Nephron (organoid): ENCODE measurements at regions not wholly inside any gene's neighbourhood (a gene's known extent, or its start where the extent isn't known, plus 50 kb on each side); places are given as distances from the start of the nearest gene placed in this dataset.

Source experiments
- H3K27ac Mint-ChIP-seq, 3 experiments: 2 replicates each; pipeline ENCODE4 v1.8.0; 2020; ENCODE audit warnings: mixed read lengths in 3 of 3, mild to moderate bottlenecking in 2 of 3, moderate library complexity in 1 of 3
- H3K27me3 Mint-ChIP-seq: 2 replicates; pipeline ENCODE4 v1.8.0; 2021; ENCODE audit warnings: low read depth, mild to moderate bottlenecking, moderate library complexity, mixed read lengths
- H3K36me3 Mint-ChIP-seq: 2 replicates; pipeline ENCODE4 v1.8.0; 2020; ENCODE audit warnings: low read depth, mixed read lengths
- H3K4me1 Mint-ChIP-seq: 2 replicates; pipeline ENCODE4 v1.8.0; 2020; ENCODE audit warnings: mixed read lengths
- H3K4me3 Mint-ChIP-seq, 3 experiments: 2 replicates each; pipeline ENCODE4 v1.8.0; 2020; ENCODE audit warnings: mild to moderate bottlenecking in 3 of 3, mixed read lengths in 3 of 3, moderate library complexity in 2 of 3
- H3K9me3 Mint-ChIP-seq: 2 replicates; pipeline ENCODE4 v1.8.0; 2020; ENCODE audit warnings: mixed read lengths
- TF ChIP-seq, protein P1 (sequence below), 3 experiments: fragments of 200-600 bp; sonication (generic); IDR thresholded peaks; one replicate each; pipeline ENCODE4 v1.5.0; 2021; ENCODE audit warnings: antibody characterized with exemption in 3 of 3; ENCODE audit not compliant: unreplicated experiment in 3 of 3

DNA sequence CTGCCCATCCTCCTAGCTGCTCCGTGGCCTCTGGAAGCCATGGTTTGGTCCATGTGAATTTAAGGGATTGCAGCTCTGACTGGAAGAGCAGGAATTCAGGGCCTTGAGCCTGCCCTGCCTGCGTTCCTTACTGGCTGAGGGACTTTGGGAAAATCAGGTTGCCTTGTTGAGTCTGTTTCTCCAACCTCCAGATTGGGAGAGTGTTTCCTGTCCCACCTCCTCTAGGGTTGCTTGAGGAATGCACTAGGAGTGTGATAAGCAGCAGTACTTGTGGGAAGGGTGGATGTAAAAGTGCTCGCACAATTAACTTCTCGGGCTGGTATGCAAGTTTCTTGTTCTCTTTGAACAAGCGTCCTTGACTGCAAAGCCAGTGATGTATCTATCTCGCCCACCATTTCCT, 84.4 kb upstream of the YWHAQ start:
- no peak overlapping the region for H3K27ac Mint-ChIP-seq
- H3K27me3 Mint-ChIP-seq, result peaks cover 15% of the 10 kb centered on the region
- TF ChIP-seq, protein P1, sequence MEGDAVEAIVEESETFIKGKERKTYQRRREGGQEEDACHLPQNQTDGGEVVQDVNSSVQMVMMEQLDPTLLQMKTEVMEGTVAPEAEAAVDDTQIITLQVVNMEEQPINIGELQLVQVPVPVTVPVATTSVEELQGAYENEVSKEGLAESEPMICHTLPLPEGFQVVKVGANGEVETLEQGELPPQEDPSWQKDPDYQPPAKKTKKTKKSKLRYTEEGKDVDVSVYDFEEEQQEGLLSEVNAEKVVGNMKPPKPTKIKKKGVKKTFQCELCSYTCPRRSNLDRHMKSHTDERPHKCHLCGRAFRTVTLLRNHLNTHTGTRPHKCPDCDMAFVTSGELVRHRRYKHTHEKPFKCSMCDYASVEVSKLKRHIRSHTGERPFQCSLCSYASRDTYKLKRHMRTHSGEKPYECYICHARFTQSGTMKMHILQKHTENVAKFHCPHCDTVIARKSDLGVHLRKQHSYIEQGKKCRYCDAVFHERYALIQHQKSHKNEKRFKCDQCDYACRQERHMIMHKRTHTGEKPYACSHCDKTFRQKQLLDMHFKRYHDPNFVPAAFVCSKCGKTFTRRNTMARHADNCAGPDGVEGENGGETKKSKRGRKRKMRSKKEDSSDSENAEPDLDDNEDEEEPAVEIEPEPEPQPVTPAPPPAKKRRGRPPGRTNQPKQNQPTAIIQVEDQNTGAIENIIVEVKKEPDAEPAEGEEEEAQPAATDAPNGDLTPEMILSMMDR (IDR thresholded peaks at IDR 0.05; ENCODE audit: unreplicated experiment in 3 of 3), result no peak
- no peak overlapping the region for H3K4me3 Mint-ChIP-seq
- no peaks in the 10 kb centered on the region for H3K36me3 Mint-ChIP-seq
- H3K9me3 Mint-ChIP-seq, result no peaks in the 10 kb centered on the region
- no peaks in the 10 kb centered on the region for H3K4me1 Mint-ChIP-seq

- Mint-ChIP-seq H3K27me3 (peaks cover 11% of the 10 kb centered on the region), H3K9me3 (no peaks in the 10 kb centered on the region), H3K27ac (no peak overlapping the region), H3K4me3 (no peak overlapping the region), H3K4me1 (no peaks in the 10 kb centered on the region), H3K36me3 (no peaks in the 10 kb centered on the region)
- TF ChIP-seq, protein P1 (IDR thresholded peaks at IDR 0.05; ENCODE audit: unreplicated experiment in 3 of 3), result no peak
Measured at GRCh38 chr2:9717886-9718451, 87.2 kb upstream of the YWHAQ start.

- Mint-ChIP-seq H3K9me3 (no peaks in the 10 kb centered on the region), H3K27me3 (peaks cover 10% of the 10 kb centered on the region), H3K27ac (no peak overlapping the region), H3K36me3 (no peaks in the 10 kb centered on the region), H3K4me1 (no peaks in the 10 kb centered on the region), H3K4me3 (no peak overlapping the region)
- TF ChIP-seq, protein P1 (IDR thresholded peaks at IDR 0.05; ENCODE audit: unreplicated experiment in 3 of 3), result no peak
Measured at GRCh38 chr2:9720352-9721093, 89.7 kb upstream of the YWHAQ start.

DNA sequence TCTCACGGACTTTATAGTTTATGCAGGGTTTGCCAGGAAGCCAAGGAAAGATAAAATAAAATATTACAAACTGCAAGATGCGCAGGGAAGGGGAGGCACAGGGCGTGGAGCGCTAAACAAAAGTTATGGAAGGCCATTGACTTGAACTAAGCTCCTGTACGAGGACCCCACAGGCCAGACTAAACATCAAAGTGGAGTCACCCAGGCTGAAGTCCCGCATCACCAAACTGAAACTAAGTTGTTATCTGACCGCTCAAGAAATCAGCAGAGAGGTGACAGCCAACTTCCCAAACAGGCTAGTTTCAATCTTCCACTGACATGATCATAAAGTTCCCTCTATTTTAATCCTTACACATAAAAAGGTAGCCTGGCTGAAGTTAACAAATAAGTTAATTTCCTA, 90.5 kb upstream of the YWHAQ start:
- H3K36me3 Mint-ChIP-seq, result no peaks in the 10 kb centered on the region
- peaks cover 7% of the 10 kb centered on the region for H3K27me3 Mint-ChIP-seq
- H3K27ac Mint-ChIP-seq, result no peak overlapping the region
- TF ChIP-seq, protein P1 (IDR thresholded peaks at IDR 0.05; ENCODE audit: unreplicated experiment in 3 of 3), result no peak
- no peaks in the 10 kb centered on the region for H3K4me1 Mint-ChIP-seq
- no peaks in the 10 kb centered on the region for H3K9me3 Mint-ChIP-seq
- H3K4me3 Mint-ChIP-seq, result no peak overlapping the region

GRCh38 chr2:9722451-9722850, 91.7 kb upstream of the YWHAQ start:
- Mint-ChIP-seq H3K36me3 (no peaks in the 10 kb centered on the region), H3K27ac (no peak overlapping the region), H3K4me1 (no peaks in the 10 kb centered on the region), H3K27me3 (peaks cover 7% of the 10 kb centered on the region), H3K9me3 (no peaks in the 10 kb centered on the region), H3K4me3 (no peak overlapping the region)
- TF ChIP-seq, protein P1 (IDR thresholded peaks at IDR 0.05; ENCODE audit: unreplicated experiment in 3 of 3), result no peak

GRCh38 chr2:9724565-9724964, 93.8 kb upstream of the YWHAQ start:
- no peaks in the 10 kb centered on the region for H3K9me3 Mint-ChIP-seq
- H3K4me1 Mint-ChIP-seq, result no peaks in the 10 kb centered on the region

More at GRCh38 chr2:9724565-9724964, 93.8 kb upstream of the YWHAQ start:
- Mint-ChIP-seq H3K27me3 (peaks cover 7% of the 10 kb centered on the region), H3K27ac (no peak overlapping the region), H3K4me3 (no peak overlapping the region), H3K36me3 (no peaks in the 10 kb centered on the region)
- TF ChIP-seq, protein P1 (IDR thresholded peaks at IDR 0.05; ENCODE audit: unreplicated experiment in 3 of 3), result no peak
